Right lobe of liver (tissue), 4 donors: ENCODE measurements at regions not wholly inside any gene's neighbourhood (a gene's known extent, or its start where the extent isn't known, plus 50 kb on each side); places are given as distances from the start of the nearest gene placed in this dataset.

ENCODE experiments used
- POLR2A ChIP-seq: fragments of 450-650 bp; IDR thresholded peaks from one replicate; pipeline ENCODE4 v1.6.1; 2017; ENCODE audit warnings: antibody characterized with exemption, mild to moderate bottlenecking
- TF ChIP-seq, protein P1 (sequence below), 4 donors: fragments of 200-600 bp in 3 of 4; fragments of 450-650 bp in 1 of 4; IDR thresholded peaks; one replicate each; pipeline versions ENCODE4 v1.5.1 to v1.8.0; 2016 to 2022; ENCODE audit warnings: antibody characterized with exemption in 4 of 4, mild to moderate bottlenecking in 2 of 4
- donor health status: DM: no; HTN: no; CAD: no.
- donor health status: DM: no; HTN: no; CAD: no.
- donor health status: DM: no; HTN: yes; CAD: no.

- TF ChIP-seq, protein P1, sequence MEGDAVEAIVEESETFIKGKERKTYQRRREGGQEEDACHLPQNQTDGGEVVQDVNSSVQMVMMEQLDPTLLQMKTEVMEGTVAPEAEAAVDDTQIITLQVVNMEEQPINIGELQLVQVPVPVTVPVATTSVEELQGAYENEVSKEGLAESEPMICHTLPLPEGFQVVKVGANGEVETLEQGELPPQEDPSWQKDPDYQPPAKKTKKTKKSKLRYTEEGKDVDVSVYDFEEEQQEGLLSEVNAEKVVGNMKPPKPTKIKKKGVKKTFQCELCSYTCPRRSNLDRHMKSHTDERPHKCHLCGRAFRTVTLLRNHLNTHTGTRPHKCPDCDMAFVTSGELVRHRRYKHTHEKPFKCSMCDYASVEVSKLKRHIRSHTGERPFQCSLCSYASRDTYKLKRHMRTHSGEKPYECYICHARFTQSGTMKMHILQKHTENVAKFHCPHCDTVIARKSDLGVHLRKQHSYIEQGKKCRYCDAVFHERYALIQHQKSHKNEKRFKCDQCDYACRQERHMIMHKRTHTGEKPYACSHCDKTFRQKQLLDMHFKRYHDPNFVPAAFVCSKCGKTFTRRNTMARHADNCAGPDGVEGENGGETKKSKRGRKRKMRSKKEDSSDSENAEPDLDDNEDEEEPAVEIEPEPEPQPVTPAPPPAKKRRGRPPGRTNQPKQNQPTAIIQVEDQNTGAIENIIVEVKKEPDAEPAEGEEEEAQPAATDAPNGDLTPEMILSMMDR (IDR thresholded peaks at IDR 0.05): no peak
- TF ChIP-seq POLR2A: no peak
These were observed 487.6 kb downstream of the FUT8 start for GRCh38 chr14:65900164-65900563.
